ENCODE measurements at regions not wholly inside any gene's neighbourhood (a gene's known extent, or its start where the extent isn't known, plus 50 kb on each side); places are given as distances from the start of the nearest gene placed in this dataset.
"Not testable (repeated sequence)": the region's sequence is repeated elsewhere in the genome, so short reads cannot be mapped to it uniquely, and the experiment has no call there.

- Histone ChIP-seq H3K4me2 (no peak overlapping the region), H4K20me1 (no peaks in the 10 kb centered on the region), H3K9me3 (replicated peaks in 1 of 11) (peaks cover 0 to under 1% (median 0%) of the 10 kb centered on the region in 11 experiments; a peak in 1 of 22 replicates), H3K4me1 (peaks cover 0 to 15% (median 11%) of the 10 kb centered on the region in 10 experiments; a peak in 16 of 20 replicates), H3K9ac (no peak overlapping the region), H3K27me3 (no peaks in the 10 kb centered on the region), H3K4me3 (no peak overlapping the region), H3K36me3 (no peaks in the 10 kb centered on the region), H3K27ac (no peak overlapping the region)
- TF ChIP-seq Cebpa-rat (IDR thresholded peaks at IDR 0.05) = no peak
These were observed 163.0 kb upstream of the EEA1 start for GRCh38 chr12:93091886-93092648.

DNA sequence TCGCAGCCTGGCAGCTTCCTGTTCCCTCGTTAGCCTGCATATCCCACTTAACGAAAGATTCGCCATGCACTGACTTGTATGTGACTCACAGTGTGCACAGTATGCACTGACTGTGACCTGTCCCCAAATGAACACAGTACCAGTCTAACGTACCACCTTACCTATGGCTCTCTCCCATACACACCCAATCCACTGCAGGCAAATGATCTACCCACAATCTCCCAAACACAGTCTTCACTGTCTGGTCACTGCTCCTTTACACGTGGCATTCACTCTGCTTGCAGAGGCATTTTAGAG, 163.5 kb upstream of the EEA1 start:
- H3K27me3 ChIP-seq = no peaks in the 10 kb centered on the region
- TF ChIP-seq Cebpa-rat (IDR thresholded peaks at IDR 0.05) = no peak
- H3K4me2 ChIP-seq = no peak overlapping the region
- H4K20me1 ChIP-seq = no peaks in the 10 kb centered on the region
- no peaks in the 10 kb centered on the region for H3K9me3 ChIP-seq (replicated peaks in 1 of 11)
- H3K4me3 ChIP-seq = no peak overlapping the region
- no peaks in the 10 kb centered on the region for H3K36me3 ChIP-seq
- peaks cover 0 to 15% (median 11%) of the 10 kb centered on the region in 10 experiments; a peak in 16 of 20 replicates for H3K4me1 ChIP-seq
- H3K9ac ChIP-seq = no peak overlapping the region
- no peak overlapping the region for H3K27ac ChIP-seq

- no peaks in the 10 kb centered on the region for H4K20me1 ChIP-seq
- no peaks in the 10 kb centered on the region for H3K36me3 ChIP-seq
- H3K4me3 ChIP-seq = no peak overlapping the region
- no peak overlapping the region for H3K4me2 ChIP-seq
- H3K9ac ChIP-seq = no peak overlapping the region
- no peak for TF ChIP-seq Cebpa-rat (IDR thresholded peaks at IDR 0.05)
- no peaks in the 10 kb centered on the region for H3K27me3 ChIP-seq
- H3K9me3 ChIP-seq (replicated peaks in 1 of 11) = no peaks in the 10 kb centered on the region
- peaks cover 0 to 15% (median 11%) of the 10 kb centered on the region in 10 experiments; a peak in 16 of 20 replicates for H3K4me1 ChIP-seq
- no peak overlapping the region for H3K27ac ChIP-seq
These were observed 164.1 kb upstream of the EEA1 start for GRCh38 chr12:93093243-93093642.

DNA sequence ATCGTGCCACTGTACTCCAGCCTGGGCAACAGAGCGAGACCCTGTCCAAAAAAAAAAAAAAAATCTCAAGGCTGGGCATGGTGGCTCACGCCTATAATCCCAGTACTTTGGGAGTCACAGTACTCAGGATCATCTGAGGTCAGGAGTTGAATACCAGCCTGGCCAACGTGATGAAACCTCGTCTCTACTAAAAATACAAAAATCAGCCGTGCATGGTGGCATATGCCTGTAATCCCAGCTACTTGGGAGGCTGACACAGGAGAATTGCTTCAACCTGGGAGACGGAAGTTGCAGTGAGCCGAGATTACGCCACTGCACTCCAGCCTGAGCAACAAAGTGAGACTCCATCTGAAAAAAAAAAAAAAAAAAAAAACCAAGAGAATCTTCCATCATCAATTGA, 165.1 kb upstream of the EEA1 start:
- H3K4me3 ChIP-seq; H4K20me1 ChIP-seq; H3K36me3 ChIP-seq; H3K9me3 ChIP-seq (replicated peaks in 1 of 11); H3K9ac ChIP-seq; H3K27ac ChIP-seq; H3K27me3 ChIP-seq; H3K4me2 ChIP-seq: not testable (repeated sequence)
- peaks cover 0 to 15% (median 11%) of the 10 kb centered on the region in 10 experiments; a peak in 16 of 20 replicates for H3K4me1 ChIP-seq

DNA sequence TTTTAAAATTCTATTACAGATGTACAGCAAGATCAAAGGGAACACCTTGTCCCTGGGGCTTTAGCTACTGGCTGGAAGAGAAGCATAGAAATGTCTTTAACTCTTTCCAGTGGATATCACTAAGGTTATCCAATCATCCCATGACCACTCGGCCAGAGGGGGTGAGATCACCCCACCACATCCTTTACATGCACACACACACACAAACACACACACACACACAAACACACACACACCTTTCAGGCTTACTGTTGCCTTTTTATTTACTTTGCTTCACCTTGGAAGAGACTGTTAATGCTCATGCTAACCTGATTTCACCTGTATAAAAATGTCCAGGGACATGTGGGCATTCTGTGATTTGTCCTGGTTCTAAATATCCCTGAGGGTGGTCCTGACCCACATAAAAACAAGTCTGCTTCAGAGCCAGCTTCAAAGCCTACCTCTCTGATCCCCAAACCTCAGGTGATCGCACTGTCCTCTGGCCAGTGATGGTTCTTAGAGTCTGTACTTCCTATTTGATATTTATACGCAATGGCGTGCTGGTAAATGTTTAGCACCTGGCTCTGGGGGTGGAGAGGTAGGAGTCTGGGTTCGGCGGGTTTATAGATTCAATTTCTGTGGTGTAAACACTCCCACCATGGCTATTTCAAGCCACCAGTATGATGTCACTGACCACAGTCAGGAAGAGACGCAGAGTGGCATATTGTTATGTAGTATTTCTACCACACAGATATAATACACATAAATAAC, 166.1 kb upstream of the EEA1 start:
- Histone ChIP-seq H3K4me3 (no peak overlapping the region), H3K9ac (no peak overlapping the region), H3K4me1 (peaks cover 0 to 14% (median 10%) of the 10 kb centered on the region in 10 experiments; a peak in 16 of 20 replicates), H3K36me3 (no peaks in the 10 kb centered on the region), H3K27ac (no peak overlapping the region), H4K20me1 (no peaks in the 10 kb centered on the region), H3K4me2 (peak overlapping the region in 10 of 11 experiments; percentile 2 to 62 (median 47); a peak in 17 of 22 replicates), H3K27me3 (no peaks in the 10 kb centered on the region), H3K9me3 (replicated peaks in 1 of 11) (no peaks in the 10 kb centered on the region)
- TF ChIP-seq Cebpa-rat (IDR thresholded peaks at IDR 0.05) = no peak

DNA sequence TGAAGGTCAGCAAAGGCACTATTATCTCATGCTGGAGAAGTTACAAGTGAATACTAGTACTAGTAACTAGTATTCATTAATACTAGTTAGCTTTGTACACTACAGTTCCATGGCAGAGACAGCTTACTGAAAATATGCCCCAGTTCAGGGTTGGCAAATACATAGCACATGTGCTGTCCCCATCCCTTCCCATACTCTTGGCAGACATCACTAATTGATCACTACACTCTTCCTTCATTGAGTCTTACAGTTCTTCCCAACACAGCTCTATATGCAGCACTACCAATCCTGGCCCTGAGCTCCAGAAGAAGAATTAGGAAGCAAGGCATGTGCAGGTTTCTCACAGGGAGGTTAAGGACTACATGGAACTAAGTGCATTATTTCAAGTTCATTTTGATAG, 168.3 kb upstream of the EEA1 start:
- Histone ChIP-seq H3K9me3 (replicated peaks in 1 of 11) (no peaks in the 10 kb centered on the region), H3K9ac (no peak overlapping the region), H4K20me1 (no peaks in the 10 kb centered on the region), H3K4me3 (no peak overlapping the region), H3K4me1 (peaks cover 0 to 14% (median 10%) of the 10 kb centered on the region in 10 experiments; a peak in 15 of 20 replicates), H3K27ac (no peak overlapping the region), H3K27me3 (no peaks in the 10 kb centered on the region), H3K36me3 (no peaks in the 10 kb centered on the region), H3K4me2 (no peak overlapping the region)
- no peak for TF ChIP-seq Cebpa-rat (IDR thresholded peaks at IDR 0.05)

GRCh38 chr12:93098077-93098476, 169.0 kb upstream of the EEA1 start:
- H3K9ac ChIP-seq = no peak overlapping the region
- no peak overlapping the region for H3K4me3 ChIP-seq
- peaks cover 0 to 14% (median 10%) of the 10 kb centered on the region in 10 experiments; a peak in 15 of 20 replicates for H3K4me1 ChIP-seq
- H4K20me1 ChIP-seq = no peaks in the 10 kb centered on the region
- peak overlapping the region in 1 of 11 experiments; percentile 20; a peak in 1 of 22 replicates for H3K4me2 ChIP-seq
- H3K36me3 ChIP-seq = no peaks in the 10 kb centered on the region
- peak overlapping the region in 1 of 11 experiments; percentile 14; a peak in 1 of 22 replicates for H3K27ac ChIP-seq
- H3K27me3 ChIP-seq = no peaks in the 10 kb centered on the region
- no peak for TF ChIP-seq Cebpa-rat (IDR thresholded peaks at IDR 0.05)
- no peaks in the 10 kb centered on the region for H3K9me3 ChIP-seq (replicated peaks in 1 of 11)

GRCh38 chr12:93099792-93100191, 170.7 kb upstream of the EEA1 start:
- H3K4me3 ChIP-seq = no peak overlapping the region
- no peaks in the 10 kb centered on the region for H4K20me1 ChIP-seq
- no peak for TF ChIP-seq Cebpa-rat (IDR thresholded peaks at IDR 0.05)
- H3K9me3 ChIP-seq (replicated peaks in 1 of 11) = no peaks in the 10 kb centered on the region
- H3K36me3 ChIP-seq = no peaks in the 10 kb centered on the region
- H3K27ac ChIP-seq = no peak overlapping the region
- no peak overlapping the region for H3K9ac ChIP-seq
- H3K4me1 ChIP-seq = peaks cover 0 to 13% (median 10%) of the 10 kb centered on the region in 10 experiments; a peak in 15 of 20 replicates
- no peaks in the 10 kb centered on the region for H3K27me3 ChIP-seq
- no peak overlapping the region for H3K4me2 ChIP-seq

DNA sequence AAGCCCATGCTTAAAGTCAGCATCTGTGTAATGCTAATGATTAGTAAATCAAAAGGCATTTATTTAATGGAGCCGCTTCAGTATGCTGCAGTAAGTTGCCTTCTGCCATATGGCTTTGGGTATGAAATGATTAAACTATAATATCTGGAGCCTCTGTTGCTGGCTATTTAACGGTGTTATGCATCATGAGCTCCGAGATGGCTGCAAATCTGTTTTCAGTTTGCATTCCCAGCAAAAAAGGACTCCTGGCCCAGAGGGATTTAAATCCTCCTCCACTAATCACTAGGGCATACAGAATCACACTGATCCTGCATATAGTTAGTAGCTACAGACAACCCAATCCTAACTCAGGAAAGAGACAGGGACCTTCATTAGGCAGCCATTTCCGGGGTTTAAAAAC, 171.5 kb upstream of the EEA1 start:
- Histone ChIP-seq H3K27ac (no peak overlapping the region), H4K20me1 (no peaks in the 10 kb centered on the region), H3K9ac (no peak overlapping the region), H3K36me3 (no peaks in the 10 kb centered on the region), H3K9me3 (replicated peaks in 1 of 11) (no peaks in the 10 kb centered on the region), H3K27me3 (no peaks in the 10 kb centered on the region), H3K4me3 (no peak overlapping the region), H3K4me2 (no peak overlapping the region), H3K4me1 (peaks cover 0 to 5% (median 3%) of the 10 kb centered on the region in 10 experiments; a peak in 11 of 20 replicates)
- no peak for TF ChIP-seq Cebpa-rat (IDR thresholded peaks at IDR 0.05)
